HG03025 (cell line): ENCODE measurements at regions not wholly inside any gene's neighbourhood (a gene's known extent, or its start where the extent isn't known, plus 50 kb on each side); places are given as distances from the start of the nearest gene placed in this dataset.

Source experiments
- ATAC-seq: cut with Tn5 transposase; IDR thresholded peaks from one replicate; pipeline ENCODE4 v1.9.1; 2021; ENCODE audit warnings: mild to moderate bottlenecking, moderate library complexity; ENCODE audit not compliant: unreplicated experiment, low FRiP score

DNA sequence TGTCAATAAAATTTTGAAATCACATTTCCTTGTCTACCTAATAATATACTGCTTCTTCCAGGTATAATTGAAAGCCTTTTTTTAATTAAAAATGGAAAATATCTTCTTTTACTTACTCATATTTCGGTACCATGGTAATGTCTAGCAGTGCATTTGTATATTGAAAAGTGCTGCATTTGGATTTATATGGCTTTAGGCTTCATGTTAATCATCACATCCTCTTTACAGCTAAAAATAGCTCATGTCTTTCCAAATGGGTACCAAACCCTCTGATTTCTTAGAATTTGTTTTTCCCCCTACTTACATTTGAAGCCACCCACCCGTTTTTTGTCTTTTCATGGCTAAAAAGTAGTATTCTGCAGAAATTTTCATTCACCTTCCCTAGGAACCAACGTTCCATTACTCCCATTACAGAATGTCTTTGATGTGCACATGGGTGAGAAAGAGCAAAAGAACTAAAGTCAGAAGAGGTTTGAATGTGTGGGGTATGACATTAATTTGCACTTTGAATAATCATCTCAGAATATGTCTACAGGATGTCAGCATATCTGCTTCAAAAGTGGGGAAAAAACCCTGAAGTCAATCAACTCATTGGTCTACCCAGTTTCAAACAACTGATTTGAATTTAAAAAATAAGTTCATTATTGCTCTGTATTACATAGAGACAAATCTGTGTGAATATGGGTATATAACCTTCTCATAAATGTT, 935.9 kb downstream of the GATA3 start:
- no peak for ATAC-seq

DNA sequence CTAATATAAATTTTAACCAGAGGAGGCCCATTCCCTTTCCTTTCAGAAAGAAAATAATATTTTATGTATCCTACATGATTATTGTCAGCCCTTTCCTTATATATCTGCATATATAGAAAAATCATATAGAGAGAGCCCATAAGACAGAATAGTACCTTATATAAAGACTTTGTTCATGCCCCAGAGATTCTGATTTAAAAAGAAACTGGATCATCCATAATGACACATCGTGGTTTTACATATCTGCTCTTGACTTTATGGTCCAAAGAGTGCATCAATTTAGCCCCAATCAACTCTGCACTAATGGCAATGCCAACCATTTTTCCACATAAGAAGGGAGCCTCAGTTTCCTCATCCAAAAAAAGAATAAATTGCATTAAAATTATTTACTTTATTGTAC, 937.5 kb downstream of the GATA3 start:
- ATAC-seq, result no peak

DNA sequence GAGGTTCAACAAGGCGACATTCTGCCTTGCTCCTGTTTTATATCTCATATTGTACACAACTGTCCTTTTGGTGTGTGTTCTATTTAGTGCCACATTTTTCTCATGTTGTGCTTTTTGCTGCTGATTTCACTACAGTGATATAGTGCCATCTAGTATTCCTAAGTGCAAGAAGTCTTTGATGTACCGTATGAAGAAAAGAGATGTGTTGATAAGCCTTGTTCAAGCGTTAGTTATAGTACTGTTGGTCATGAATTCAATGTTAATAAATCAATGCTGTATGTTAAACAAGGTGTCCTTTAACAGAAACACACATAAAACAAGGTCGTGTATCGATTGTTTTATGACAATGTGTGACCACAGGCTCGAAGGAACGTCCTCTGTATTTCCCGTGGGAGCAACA, 939.4 kb downstream of the GATA3 start:
- ATAC-seq, result no peak

DNA sequence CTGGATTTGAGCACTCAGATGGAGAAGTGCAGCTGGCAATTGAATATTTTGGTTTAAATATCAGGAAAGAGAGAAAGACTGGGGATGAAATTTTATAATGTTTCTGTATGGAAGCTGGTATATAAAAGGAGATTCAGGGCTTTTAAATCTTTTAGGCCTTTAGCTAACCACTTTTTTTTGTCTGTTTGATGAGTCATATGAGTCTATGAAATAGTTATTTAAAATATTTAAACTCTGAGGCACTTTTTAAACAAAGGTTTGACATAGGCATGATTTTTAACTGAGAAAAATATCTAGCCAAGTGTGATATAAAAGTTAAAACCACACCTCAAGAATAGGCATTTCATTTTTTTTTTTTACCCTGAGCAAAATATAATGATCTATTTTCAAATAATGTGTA, 944.3 kb downstream of the GATA3 start:
- ATAC-seq, result no peak

DNA sequence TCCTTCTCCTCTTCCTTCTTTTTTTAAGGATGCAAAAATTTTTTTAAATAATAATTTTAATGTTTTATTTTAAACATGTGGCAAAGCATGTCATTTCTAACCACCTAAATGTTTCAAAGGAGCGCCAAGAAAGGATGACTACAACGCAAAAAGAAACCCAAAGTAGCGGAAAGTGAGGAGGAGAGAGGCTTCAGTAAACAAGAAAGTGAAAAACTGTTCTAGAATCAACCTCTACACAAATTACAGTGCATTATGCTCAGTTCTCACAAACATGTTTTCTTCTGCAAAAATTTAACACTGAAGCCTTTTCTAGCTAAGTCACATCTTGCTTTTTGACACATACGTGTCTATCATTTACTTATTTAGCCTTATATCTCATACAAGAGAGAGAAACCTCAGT, 948.6 kb downstream of the GATA3 start:
- ATAC-seq, result no peak

DNA sequence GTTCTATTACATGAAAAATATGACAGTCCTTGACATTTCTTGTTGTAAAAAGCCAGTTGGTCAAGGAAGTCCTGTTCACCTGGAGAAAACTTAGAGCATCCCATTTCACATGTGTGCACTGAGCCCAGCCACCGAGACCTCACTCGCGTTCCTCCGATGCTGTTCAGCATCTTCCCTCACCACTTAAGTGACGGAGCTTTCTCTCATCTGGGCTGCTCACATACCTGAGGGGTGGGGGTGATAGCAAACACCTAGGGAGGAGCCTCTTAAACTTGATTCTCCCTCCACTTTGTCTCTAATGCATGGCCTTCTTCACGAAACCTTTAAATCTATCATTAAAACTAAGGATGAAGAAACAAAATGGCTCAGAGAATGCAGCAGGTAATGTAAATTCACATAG, 950.2 kb downstream of the GATA3 start:
- no peak for ATAC-seq

DNA sequence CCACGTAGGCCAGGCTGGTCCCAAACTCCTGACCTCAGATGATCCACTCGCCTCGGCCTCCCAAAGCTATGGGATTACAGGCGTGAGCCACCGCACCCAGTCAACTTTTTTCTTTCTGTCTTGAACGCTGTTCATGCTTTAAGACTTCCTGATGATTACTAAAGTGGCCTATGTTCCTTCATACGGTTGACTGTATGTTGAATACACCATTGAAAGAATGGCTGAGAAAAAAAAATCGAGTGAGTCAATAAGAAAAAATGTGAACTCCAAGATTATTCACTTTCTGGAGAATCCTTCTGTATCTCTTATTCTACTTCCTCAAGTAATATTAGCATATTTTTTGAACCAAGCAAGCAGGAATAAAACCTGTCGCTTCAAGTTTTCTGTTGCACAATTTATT, 955.0 kb downstream of the GATA3 start:
- ATAC-seq, result no peak

DNA sequence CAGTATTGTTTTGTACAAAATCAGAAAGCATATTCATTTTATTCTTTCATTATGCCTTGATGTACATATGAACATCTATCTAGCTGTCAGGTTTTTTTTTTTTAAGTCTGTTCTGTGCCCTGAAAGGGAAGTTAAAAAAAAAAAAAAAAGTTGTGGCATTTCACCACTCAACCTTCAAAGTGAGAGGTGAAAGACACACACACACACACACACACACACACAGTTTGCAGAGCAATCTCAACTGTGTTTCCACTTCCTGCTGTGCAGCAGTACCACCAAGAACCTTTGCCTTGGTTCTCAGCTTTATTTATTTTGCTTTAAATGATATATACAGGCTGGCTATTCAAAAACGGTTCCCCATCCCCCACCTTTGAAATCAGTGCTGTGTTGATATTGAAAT, 955.6 kb downstream of the GATA3 start:
- ATAC-seq, result no peak

DNA sequence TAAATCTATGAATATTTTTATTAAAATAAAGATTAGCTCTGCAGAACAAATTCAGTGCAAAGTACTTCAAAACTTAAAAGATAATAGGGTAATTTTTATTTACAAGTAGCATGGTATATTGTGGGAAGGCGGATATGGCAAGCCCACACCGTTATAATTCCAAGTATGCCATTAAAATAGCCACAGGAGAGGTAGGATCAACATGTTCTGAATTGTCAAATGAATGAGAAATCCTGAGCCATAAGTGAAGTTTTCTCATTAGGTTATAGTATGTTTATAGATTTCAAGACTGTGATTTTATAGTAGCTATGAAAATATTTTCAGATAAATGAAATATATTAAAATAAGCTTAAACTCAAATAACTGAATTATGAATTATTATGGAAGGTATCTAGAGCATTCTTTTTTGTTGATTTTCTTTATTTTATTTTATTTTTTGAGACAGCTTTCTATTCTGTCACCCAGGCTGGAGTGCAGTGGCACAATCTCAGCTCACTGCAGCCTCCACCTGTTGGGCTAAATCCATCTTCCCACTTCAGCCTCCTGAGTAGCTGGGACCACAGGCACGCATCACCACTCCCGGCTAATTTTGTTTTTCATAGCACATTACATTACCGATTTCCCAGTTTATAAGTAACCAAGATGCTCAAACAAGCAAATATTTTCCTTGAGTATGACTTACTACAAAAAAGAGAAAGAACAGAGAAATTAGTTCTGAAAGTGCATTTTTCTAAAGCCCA, 956.6 kb downstream of the GATA3 start:
- no peak for ATAC-seq

DNA sequence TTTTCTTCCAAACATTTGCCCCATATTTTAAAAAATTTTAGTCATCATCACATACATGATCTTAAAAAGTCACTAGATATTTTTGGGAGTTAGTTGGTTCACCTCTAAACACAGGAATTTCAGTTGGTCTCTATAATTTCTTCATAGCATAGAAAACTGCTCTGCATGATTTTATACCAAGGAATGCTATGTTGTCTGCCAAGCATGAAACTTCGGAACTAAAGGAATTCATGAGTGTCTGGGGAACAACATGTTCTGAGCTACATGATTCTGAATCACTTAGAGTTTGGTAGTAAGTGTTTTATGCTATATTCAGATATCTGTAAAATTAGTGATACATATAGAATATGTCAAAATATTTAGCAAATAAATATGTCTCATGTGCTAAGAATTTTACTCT, 957.8 kb downstream of the GATA3 start:
- no peak for ATAC-seq

DNA sequence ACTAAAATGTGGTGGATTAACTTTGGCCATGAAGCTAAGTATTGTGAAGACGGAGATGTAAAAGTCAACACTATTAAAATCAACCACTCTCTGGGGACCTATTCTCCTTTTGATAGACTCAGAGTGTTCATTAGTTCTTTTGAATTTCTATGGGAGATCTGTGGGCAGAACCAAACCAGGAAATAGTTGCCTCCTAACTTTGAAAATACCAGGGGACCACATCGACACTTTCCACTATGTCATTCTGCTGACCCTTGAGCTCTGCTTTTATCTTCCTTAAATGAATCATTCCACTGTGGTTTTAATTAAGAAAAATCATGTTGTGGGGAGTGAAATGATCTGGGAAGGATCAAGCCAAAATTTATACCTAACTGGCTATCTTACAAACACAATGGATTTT, 960.5 kb downstream of the GATA3 start:
- ATAC-seq, result no peak

DNA sequence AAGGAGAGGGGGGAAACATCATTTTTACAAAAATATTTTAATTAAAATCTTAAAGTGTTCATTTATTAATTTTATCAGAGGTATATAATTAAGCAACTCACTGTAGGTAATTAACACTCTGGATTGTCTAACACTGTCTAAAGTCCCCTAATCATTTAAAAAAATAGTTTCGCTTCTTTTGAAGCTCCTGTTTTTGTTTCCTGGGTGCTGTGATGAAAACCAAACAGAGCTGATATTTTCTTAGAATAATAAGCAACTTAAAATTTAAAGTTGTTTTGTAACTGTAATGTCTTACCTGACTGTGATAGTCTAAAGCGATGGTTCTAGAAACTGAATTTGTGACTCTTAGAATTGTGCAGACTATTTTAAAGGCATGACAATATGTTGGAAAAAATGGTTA, 961.0 kb downstream of the GATA3 start:
- no peak for ATAC-seq

DNA sequence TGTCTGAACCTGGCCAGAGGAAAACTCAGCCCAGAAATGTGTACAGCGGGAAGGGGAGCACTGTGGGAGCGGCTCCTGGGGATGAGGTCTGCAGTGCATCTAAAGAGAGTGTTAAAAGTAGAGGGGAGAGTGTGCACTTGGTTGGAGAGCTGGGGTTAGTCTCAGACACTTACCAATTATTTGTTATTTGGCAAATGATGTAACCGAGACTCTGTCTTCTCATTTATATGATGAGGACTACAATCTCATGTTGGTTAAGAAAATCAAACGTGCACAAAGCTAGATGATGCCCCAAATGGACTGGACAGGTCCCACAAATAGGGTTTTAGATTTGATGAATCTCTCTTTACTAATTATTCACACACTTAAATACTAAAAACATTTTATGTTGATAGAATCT, 962.4 kb downstream of the GATA3 start:
- no peak for ATAC-seq

DNA sequence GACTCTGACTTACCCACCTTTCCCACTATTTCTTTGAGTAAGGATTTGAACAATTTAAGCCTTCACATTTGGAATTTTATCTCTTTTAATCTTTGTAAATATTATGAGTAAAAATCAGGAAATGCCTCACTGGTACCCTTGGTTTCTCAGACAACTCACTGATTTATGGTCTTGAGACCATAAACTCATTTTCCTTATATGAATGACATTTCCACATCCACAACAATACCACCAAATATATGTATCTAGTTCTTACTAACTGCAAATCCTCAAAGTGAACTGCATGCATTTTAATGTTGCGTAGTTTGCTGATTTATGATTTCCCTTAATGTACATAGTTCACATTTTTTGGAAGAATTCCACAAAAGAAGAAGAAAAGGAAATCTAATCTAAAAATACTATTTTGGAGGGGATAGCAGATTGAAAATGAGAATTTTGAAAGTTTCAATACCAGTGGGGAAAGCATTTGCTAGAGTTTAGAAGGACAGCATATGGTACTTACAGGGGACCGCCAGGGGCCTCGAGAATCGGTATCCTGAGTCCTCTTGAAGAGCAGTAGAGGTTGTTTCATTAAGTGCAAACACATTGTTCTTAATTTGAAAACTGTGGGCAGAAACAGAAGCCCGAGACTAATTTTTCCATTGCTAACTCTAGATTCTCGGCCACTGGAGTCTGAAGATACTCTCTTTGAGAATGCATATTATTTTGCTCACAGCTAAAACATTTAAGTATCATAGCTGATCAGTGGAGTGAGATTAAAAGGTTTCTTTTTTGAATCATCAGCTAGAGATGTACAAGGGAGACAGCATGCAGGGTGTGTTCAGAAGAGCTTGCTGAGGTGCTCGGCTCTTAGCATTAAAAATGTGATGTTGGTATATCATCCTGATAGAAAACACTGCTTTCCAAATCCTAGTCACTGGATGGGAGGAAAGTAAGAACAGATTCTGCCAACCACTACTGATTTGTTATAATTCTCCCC, 964.0 kb downstream of the GATA3 start:
- ATAC-seq, result no peak

DNA sequence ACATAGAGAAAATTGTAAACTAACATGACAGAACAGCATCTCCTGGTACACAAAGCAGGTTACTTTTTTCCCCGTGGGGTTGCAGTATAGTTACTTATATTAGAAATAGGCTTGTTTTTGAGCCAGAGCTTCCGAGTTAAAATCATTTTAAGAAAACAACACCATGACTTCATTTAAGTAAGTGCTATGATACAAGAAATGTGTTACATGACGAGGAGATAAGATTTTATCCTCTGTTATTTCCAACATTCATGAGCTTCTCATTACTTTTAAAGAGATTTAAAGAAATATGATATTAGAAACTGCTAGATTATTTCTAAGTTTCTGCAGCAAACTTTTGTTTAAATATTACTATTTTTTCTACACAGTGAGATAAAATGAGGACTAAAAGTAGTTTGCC, 968.7 kb downstream of the GATA3 start:
- ATAC-seq, result no peak

DNA sequence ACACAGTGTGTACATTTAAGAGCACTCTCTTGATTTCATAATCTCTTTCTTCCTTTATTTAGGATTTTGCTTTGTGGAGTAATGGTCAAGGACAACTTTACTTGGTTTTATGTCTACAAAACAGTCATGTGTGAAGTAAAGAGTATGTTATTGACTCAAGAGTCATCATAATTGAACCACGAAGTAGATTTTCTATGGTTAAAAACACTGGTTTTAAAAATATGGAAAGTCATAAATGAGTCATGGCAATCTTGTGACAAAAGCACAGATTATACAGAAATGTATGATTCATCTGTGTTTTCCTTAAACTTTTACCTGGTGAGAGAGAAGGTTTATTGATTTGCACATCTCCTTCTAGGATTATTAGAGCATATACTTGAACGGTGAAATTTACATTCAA, 969.7 kb downstream of the GATA3 start:
- no peak for ATAC-seq

DNA sequence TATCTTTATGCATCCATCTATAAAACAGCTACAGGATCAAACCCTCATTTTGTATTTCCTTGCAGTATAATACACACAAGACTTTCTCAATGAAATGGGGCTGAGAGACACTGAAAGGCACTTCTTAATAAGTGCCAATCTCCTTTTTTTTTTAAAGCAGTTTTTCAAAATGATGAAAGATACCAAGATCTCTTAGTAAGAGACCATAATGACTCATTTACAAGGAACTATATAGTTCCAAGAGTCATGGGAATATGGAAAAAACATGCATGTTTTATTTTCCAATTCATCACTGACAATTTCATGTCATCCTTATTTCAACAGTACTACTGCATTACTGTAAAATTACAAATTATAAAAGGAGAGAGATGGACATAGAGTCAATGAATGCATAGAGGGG, 973.7 kb downstream of the GATA3 start:
- ATAC-seq, result no peak

DNA sequence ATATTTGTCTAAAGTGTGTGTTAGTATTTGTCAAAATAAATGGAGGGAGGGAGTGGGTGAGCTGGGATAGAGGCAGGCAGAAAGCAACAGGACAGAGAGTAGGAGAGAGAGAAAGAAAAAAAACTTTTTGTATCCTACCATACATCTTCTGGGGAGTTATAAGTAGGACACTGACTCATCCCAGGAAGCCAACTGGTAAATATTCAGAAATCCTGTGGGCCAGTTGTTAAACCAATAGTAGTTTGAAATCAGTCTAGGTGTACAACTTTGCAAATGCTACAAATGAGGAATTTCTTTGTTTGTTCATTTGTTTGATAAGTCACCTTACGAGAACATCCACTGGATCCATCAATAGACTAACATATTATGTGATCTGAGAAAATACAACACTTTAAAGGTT, 980.9 kb downstream of the GATA3 start:
- no peak for ATAC-seq

DNA sequence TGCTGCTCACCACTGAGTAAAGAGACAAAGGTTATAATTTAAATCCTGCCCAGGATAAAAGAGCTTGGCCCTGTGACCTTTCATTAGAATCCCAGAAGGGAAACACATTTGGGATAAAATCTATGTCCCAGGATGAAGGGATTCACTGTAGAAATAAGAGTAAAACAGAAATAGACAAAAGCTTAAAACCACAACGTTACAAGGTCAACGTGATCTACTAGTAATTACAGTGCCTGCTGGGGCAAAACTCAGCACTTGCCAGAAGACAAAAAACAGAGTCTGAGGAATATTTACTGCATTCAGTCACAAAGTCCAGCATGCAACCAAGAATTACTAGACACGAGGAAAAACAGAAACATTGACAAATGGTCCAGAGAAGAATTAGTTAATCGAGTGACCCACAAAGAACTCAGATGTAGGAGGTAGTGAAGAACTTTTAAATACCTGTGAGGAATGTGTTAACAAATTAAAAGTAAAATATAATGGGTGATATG, 982.3 kb downstream of the GATA3 start:
- ATAC-seq, result no peak

DNA sequence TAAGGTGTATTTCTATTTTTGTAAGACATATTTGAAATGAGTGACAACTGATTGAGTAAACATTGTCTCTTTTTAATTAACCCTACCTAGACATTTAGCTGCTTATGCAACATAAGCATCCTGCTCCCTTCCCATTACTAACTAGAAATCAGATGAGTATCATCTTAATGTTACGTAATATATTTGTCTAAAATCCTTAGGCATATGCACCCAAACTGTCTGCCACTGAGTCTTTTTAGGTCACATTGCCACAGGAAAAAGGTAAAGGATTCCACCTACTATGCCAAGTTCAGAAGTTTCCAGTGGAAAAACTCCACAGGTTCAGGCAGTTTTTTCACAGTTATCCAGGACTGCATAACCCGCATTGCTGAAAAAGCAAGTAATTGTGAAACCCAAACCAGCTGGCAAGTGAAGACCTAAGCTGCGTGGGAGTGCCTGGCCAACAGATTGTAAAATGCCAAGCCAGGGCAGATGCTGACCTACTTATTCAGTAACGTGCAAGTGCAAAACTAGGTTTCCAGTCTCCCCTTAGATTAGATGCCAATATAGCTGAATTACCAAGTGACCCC, 983.7 kb downstream of the GATA3 start:
- no peak for ATAC-seq

DNA sequence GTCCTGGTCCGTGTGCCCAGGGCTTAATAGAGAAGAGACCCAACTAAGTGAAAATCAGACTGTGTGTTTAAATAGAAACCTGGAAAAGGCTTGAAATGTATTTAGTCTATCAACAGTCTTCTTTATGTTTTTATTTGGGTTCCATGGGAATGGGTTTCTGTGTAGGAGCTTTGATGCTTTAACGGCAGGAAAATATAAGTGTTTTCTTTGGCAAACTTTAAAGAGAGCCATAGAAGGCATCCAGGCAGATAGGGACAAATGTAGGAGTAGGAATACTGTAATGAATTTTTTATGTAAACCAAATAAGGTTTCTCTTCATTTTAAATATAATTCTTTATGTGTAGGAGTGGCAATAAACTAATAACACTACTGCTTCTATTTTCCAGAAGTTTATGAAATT, 989.0 kb downstream of the GATA3 start:
- no peak for ATAC-seq
